OCI-LY7 (cell line): ENCODE measurements at regions not wholly inside any gene's neighbourhood (a gene's known extent, or its start where the extent isn't known, plus 50 kb on each side); places are given as distances from the start of the nearest gene placed in this dataset.

Experiments
- BruUV-seq: library from RNA; stranded (reverse); fragments of 400-500 nt; replicated peaks from 2 replicates; lab custom pipeline; 2021; lab: Mats Ljungman, UMichigan
- CTCF ChIA-PET: fragments of 300-600 bp; sonication (Branson Sonifier 250); formaldehyde crosslinking; loops from one replicate; lab custom pipeline; 2022; ENCODE audit warnings: antibody characterized with exemption; ENCODE audit not compliant: unreplicated experiment; lab: Charles Lee
- POLR2A ChIA-PET: fragments of 300-600 bp; sonication (Branson Sonifier 250); formaldehyde crosslinking; loops from one replicate; lab custom pipeline; 2022; ENCODE audit warnings: antibody characterized with exemption; lab: Charles Lee
- DNase-seq: peaks from one replicate; pipeline ENCODE4 v3.0.0-alpha.2; 2015; ENCODE audit warnings: low spot score
- H2AFZ ChIP-seq: fragments of 200-600 bp; sonication (generic), shearing (Covaris generic); 2 replicates; pipeline ENCODE4 v1.6.1; 2014; ENCODE audit warnings: mild to moderate bottlenecking, antibody characterized with exemption, low read length, moderate library complexity
- H3K27ac ChIP-seq: fragments of 200-600 bp; sonication (generic); 2 replicates; pipeline ENCODE4 v1.5.1; 2014; ENCODE audit warnings: mixed run types, low read depth, mild to moderate bottlenecking, moderate library complexity, low read length, inconsistent platforms; ENCODE audit not compliant: poor library complexity, severe bottlenecking
- H3K36me3 ChIP-seq: fragments of 200-600 bp; sonication (generic); 2 replicates; pipeline ENCODE4 v1.6.1; 2014; ENCODE audit warnings: mild to moderate bottlenecking, antibody characterized with exemption, low read length, moderate library complexity, mixed read lengths; ENCODE audit not compliant: insufficient read depth
- H3K4me1 ChIP-seq: fragments of 200-600 bp; sonication (generic); 2 replicates; pipeline ENCODE4 v1.5.1; 2014; ENCODE audit warnings: mild to moderate bottlenecking, low read length; ENCODE audit not compliant: insufficient read depth, poor library complexity, severe bottlenecking
- H3K4me2 ChIP-seq: fragments of 200-600 bp; sonication (generic); 2 replicates; pipeline ENCODE4 v1.6.1; 2014; ENCODE audit warnings: mild to moderate bottlenecking, low read length
- H3K4me3 ChIP-seq: fragments of 200-600 bp; sonication (generic); 2 replicates; pipeline ENCODE4 v1.5.1; 2014; ENCODE audit warnings: mild to moderate bottlenecking, low read depth, low read length; ENCODE audit not compliant: poor library complexity, severe bottlenecking
- H3K79me2 ChIP-seq: fragments of 200-600 bp; sonication (generic); 2 replicates; pipeline ENCODE4 v1.6.1; 2016; ENCODE audit warnings: low read depth, mild to moderate bottlenecking, low read length, moderate library complexity, mixed read lengths; ENCODE audit not compliant: insufficient read depth
- H3K9me2 ChIP-seq: fragments of 200-600 bp; sonication (generic); 2 replicates; pipeline ENCODE4 v1.6.1; 2016; ENCODE audit warnings: mild to moderate bottlenecking, low read length, mixed read lengths; ENCODE audit not compliant: insufficient read depth
- H3K9me3 ChIP-seq: fragments of 200-600 bp; sonication (generic); 2 replicates; pipeline ENCODE4 v1.6.1; 2014; ENCODE audit warnings: mild to moderate bottlenecking, mixed run types, low read length, mixed read lengths
- H4K20me1 ChIP-seq: fragments of 200-600 bp; sonication (generic); 2 replicates; pipeline ENCODE4 v1.6.1; 2014; ENCODE audit warnings: mild to moderate bottlenecking, antibody characterized with exemption, low read length, moderate library complexity, mixed read lengths; ENCODE audit not compliant: insufficient read depth
- CTCF ChIP-seq: fragments of 200-600 bp; sonication (generic); conservative IDR thresholded peaks from 2 replicates; pipeline ENCODE4 v1.5.1; 2014; ENCODE audit warnings: mild to moderate bottlenecking, antibody characterized with exemption, low read length, moderate library complexity, mixed read lengths
- EZH2phosphoT487 ChIP-seq: fragments of 200-600 bp; sonication (generic); IDR thresholded peaks from 2 replicates; pipeline ENCODE4 v1.6.1; 2018; ENCODE audit warnings: low read depth, borderline replicate concordance, mild to moderate bottlenecking, mixed run types, antibody characterized with exemption, low read length, moderate library complexity, mixed read lengths
- intact Hi-C: fragments of 100-400 bp; cut with micrococcal nuclease; formaldehyde crosslinking; loops from one replicate; pipeline ENCODE4 v1.10.0; 2022; ENCODE audit not compliant: unreplicated experiment

GRCh38 chr6:112929641-112930040 is 582.5 kb downstream of the RFPL4B start:
- Histone ChIP-seq H3K9me3 (no peaks in the 10 kb centered on the region), H3K4me1 (no peaks in the 10 kb centered on the region), H3K4me2 (no peak overlapping the region), H4K20me1 (no peaks in the 10 kb centered on the region), H2AFZ (no peak overlapping the region), H3K79me2 (no peaks in the 10 kb centered on the region), H3K4me3 (no peak overlapping the region), H3K36me3 (no peaks in the 10 kb centered on the region), H3K27ac (no peak overlapping the region), H3K9me2 (no peaks in the 10 kb centered on the region)
- no peak for DNase-seq
- POLR2A ChIA-PET = interaction anchor here (0.5 kb wide), 1 partner anchor 1267 kb away, joined by 4 read pairs; no protein-coding TSS in a partner anchor
- CTCF ChIA-PET = no interaction called here
- no peak for TF ChIP-seq CTCF
- no TSS peak for BruUV-seq
- intact Hi-C loops = no loop called here

- CTCF ChIA-PET = no interaction called here
- no peaks in the 10 kb centered on the region for H3K9me3 ChIP-seq
- POLR2A ChIA-PET = interaction anchor here (0.7 kb wide), 1 partner anchor 52 kb away, joined by 3 read pairs; no protein-coding TSS in a partner anchor
- DNase-seq = no peak
- no peak overlapping the region for H3K4me3 ChIP-seq
- no peaks in the 10 kb centered on the region for H3K79me2 ChIP-seq
- no peak overlapping the region for H3K4me2 ChIP-seq
- no TSS peak for BruUV-seq
- H2AFZ ChIP-seq = no peak overlapping the region
- no peaks in the 10 kb centered on the region for H3K36me3 ChIP-seq
- TF ChIP-seq CTCF (no peak), EZH2phosphoT487 (no peak)
- no peaks in the 10 kb centered on the region for H4K20me1 ChIP-seq
- H3K4me1 ChIP-seq = no peaks in the 10 kb centered on the region
- H3K9me2 ChIP-seq = no peaks in the 10 kb centered on the region
- H3K27ac ChIP-seq = no peak overlapping the region
- intact Hi-C loops = no loop called here
Measured at GRCh38 chr6:112931832-112932231, 584.7 kb downstream of the RFPL4B start.

GRCh38 chr6:112933947-112934346 is 586.8 kb downstream of the RFPL4B start:
- Histone ChIP-seq H3K9me2 (no peaks in the 10 kb centered on the region), H3K79me2 (no peaks in the 10 kb centered on the region), H2AFZ (no peak overlapping the region), H4K20me1 (no peaks in the 10 kb centered on the region), H3K4me3 (no peak overlapping the region), H3K4me2 (no peak overlapping the region), H3K9me3 (no peaks in the 10 kb centered on the region), H3K27ac (no peak overlapping the region), H3K36me3 (no peaks in the 10 kb centered on the region), H3K4me1 (no peaks in the 10 kb centered on the region)
- CTCF ChIA-PET = no interaction called here
- no TSS peak for BruUV-seq
- intact Hi-C loops = no loop called here
- POLR2A ChIA-PET = interaction anchor here (0.7 kb wide), 1 partner anchor 16 kb away, joined by 3 read pairs; no protein-coding TSS in a partner anchor
- TF ChIP-seq CTCF = no peak
- no peak for TF ChIP-seq EZH2phosphoT487
- DNase-seq = no peak
